HL-60 (cell line): ENCODE measurements at regions not wholly inside any gene's neighbourhood (a gene's known extent, or its start where the extent isn't known, plus 50 kb on each side); places are given as distances from the start of the nearest gene placed in this dataset.

Source experiments
- DNase-seq, 2 experiments: peaks; one replicate each; pipeline ENCODE4 v3.0.0-alpha.2; 2010 to 2020; ENCODE audit warnings: low read depth in 1 of 2, low spot score in 1 of 2
- H3K27ac ChIP-seq: fragments of 250-450 bp; sonication (Bioruptor Pico); replicated peaks from 2 replicates; pipeline ENCODE4 v1.5.1; 2020; ENCODE audit warnings: mild to moderate bottlenecking, moderate library complexity
- H3K27me3 ChIP-seq: fragments of 250-450 bp; sonication (Bioruptor Pico); 2 replicates; pipeline ENCODE4 v1.5.1; 2021; ENCODE audit warnings: mild to moderate bottlenecking, moderate library complexity; ENCODE audit not compliant: insufficient read depth, poor library complexity, severe bottlenecking
- H3K4me3 ChIP-seq: replicated peaks from 2 replicates; pipeline ENCODE4 v1.5.1; 2011; ENCODE audit warnings: mild to moderate bottlenecking, control low read depth, low read length; ENCODE audit not compliant: insufficient read depth
- CTCF ChIP-seq: IDR thresholded peaks from one replicate; pipeline ENCODE4 v1.5.1; 2011; ENCODE audit warnings: low read length, control low read depth, inconsistent platforms; ENCODE audit not compliant: insufficient read depth
- GABPA ChIP-seq: IDR thresholded peaks from 2 replicates; pipeline ENCODE4 v1.6.1; 2012; ENCODE audit warnings: low read depth
- POLR2AphosphoS5 ChIP-seq: IDR thresholded peaks from 2 replicates; pipeline ENCODE4 v1.6.1; 2012; ENCODE audit warnings: low read depth
- SPI1 ChIP-seq: IDR thresholded peaks from 2 replicates; pipeline ENCODE4 v1.6.1; 2012; ENCODE audit warnings: low read depth, mild to moderate bottlenecking, borderline replicate concordance
- TF ChIP-seq, protein P1 (sequence below): IDR thresholded peaks from 2 replicates; pipeline ENCODE4 v1.6.1; 2012; ENCODE audit warnings: low read depth; ENCODE audit not compliant: insufficient replicate concordance

- Histone ChIP-seq H3K4me3 (no peak overlapping the region), H3K27ac (no peak overlapping the region), H3K27me3 (no peaks in the 10 kb centered on the region)
- DNase-seq, result no peak
- no peak for TF ChIP-seq GABPA
- no peak for TF ChIP-seq POLR2AphosphoS5
- no peak for TF ChIP-seq SPI1
- TF ChIP-seq, protein P1, sequence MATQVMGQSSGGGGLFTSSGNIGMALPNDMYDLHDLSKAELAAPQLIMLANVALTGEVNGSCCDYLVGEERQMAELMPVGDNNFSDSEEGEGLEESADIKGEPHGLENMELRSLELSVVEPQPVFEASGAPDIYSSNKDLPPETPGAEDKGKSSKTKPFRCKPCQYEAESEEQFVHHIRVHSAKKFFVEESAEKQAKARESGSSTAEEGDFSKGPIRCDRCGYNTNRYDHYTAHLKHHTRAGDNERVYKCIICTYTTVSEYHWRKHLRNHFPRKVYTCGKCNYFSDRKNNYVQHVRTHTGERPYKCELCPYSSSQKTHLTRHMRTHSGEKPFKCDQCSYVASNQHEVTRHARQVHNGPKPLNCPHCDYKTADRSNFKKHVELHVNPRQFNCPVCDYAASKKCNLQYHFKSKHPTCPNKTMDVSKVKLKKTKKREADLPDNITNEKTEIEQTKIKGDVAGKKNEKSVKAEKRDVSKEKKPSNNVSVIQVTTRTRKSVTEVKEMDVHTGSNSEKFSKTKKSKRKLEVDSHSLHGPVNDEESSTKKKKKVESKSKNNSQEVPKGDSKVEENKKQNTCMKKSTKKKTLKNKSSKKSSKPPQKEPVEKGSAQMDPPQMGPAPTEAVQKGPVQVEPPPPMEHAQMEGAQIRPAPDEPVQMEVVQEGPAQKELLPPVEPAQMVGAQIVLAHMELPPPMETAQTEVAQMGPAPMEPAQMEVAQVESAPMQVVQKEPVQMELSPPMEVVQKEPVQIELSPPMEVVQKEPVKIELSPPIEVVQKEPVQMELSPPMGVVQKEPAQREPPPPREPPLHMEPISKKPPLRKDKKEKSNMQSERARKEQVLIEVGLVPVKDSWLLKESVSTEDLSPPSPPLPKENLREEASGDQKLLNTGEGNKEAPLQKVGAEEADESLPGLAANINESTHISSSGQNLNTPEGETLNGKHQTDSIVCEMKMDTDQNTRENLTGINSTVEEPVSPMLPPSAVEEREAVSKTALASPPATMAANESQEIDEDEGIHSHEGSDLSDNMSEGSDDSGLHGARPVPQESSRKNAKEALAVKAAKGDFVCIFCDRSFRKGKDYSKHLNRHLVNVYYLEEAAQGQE, result no peak
- no peak for TF ChIP-seq CTCF
Measured at GRCh38 chr1:70906800-70907199, 140.8 kb downstream of the PTGER3 start.

DNA sequence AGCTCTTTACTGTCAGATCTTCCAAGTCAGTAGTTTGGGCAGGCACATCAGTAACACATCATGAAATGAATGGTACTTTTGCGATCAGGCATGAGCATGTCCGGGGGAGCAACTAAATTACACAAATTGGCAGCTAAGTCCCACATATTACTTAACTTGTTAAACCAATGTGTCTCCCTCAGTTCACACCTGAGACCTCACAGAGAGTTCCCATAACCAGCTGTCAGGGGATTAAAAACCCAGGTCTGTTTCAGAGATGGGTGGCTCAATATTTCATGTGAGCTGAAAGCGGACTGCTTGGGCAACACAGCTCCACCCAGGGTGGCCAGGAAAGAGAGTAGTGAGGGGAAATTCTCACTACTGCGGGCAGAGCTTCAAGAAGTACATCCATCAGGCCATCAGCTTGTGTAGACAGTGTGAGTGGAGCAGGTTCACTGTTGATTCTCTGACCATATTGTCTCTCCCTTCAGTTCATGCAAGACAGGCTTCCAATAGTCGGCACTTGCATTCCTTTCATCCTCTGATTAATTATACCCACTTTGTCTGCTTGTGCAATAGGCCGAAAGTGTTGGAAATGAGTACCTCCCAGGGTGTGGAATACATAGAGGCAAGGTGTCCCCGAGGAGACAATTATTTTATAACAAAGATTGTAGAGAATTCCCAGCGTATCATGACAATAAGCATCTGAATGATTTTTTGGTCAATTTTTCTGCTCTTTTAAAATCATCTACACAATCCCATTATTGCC lies 139.9 kb downstream of the PTGER3 start:
- Histone ChIP-seq H3K27me3 (no peaks in the 10 kb centered on the region), H3K27ac (no peak overlapping the region), H3K4me3 (no peak overlapping the region)
- no peak for DNase-seq
- TF ChIP-seq GABPA (no peak), CTCF (no peak), POLR2AphosphoS5 (no peak), SPI1 (no peak)
- TF ChIP-seq, protein P1, result no peak

DNA sequence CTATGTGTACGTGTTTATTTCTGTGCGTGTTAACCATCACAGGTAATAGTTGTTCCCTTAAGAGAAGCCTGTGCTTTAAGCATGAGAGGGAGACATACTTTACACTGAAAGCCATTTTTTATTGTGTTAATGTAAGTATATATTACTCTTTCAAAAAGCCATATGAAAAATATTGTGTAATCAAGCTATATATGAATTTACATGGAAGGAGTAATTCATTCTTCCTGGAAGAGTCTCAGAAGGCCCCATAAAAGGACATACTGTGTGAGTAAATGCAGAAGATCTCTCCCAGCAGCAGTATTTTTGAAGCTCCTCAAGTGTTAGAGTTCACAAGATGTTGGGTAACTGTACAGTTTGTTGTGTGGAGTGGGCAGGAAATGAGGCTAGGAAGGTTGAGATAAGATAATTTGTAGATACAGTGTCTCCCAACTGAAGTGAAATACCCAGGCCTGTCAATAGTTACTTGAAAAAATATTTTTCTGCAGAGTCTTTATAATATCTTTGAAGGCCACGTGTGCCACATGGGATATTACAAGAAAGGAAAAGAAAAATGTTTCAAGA lies 138.3 kb downstream of the PTGER3 start:
- no peak for DNase-seq

More for the DNA sequence above, 138.3 kb downstream of the PTGER3 start:
- H3K4me3 ChIP-seq, result no peak overlapping the region
- no peak overlapping the region for H3K27ac ChIP-seq
- no peaks in the 10 kb centered on the region for H3K27me3 ChIP-seq
- no peak for TF ChIP-seq POLR2AphosphoS5
- TF ChIP-seq GABPA, result no peak
- TF ChIP-seq, protein P1, result no peak
- no peak for TF ChIP-seq CTCF
- TF ChIP-seq SPI1, result no peak
